ENCODE measurements at regions not wholly inside any gene's neighbourhood (a gene's known extent, or its start where the extent isn't known, plus 50 kb on each side); places are given as distances from the start of the nearest gene placed in this dataset.

DNA sequence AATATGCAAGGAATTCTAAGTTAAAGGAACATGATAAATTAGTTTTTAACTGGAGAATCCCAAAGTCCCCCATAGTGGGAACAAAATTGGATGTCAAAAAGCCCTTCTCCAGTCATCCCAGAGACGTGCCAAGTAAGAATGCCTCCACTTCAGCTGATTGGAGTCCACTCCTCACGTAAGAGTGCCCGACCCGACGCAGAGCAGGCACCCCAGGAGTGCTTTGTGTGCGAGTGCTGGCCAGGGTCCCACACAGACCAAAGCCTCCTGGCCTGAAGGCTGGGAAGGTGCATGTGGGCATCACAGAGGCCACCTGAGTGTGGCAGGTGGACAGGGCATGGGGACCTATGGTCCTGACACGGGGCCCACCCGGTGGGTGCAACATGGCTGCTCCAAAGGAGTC, 183.5 kb downstream of the GLI2 start:
- TF ChIP-seq, protein P1, sequence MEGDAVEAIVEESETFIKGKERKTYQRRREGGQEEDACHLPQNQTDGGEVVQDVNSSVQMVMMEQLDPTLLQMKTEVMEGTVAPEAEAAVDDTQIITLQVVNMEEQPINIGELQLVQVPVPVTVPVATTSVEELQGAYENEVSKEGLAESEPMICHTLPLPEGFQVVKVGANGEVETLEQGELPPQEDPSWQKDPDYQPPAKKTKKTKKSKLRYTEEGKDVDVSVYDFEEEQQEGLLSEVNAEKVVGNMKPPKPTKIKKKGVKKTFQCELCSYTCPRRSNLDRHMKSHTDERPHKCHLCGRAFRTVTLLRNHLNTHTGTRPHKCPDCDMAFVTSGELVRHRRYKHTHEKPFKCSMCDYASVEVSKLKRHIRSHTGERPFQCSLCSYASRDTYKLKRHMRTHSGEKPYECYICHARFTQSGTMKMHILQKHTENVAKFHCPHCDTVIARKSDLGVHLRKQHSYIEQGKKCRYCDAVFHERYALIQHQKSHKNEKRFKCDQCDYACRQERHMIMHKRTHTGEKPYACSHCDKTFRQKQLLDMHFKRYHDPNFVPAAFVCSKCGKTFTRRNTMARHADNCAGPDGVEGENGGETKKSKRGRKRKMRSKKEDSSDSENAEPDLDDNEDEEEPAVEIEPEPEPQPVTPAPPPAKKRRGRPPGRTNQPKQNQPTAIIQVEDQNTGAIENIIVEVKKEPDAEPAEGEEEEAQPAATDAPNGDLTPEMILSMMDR (IDR thresholded peaks at IDR 0.05): no peak
- no peak for TF ChIP-seq EP300 (IDR thresholded peaks at IDR 0.05; ENCODE audit: low read depth)
- no peak for TF ChIP-seq POLR2A (IDR thresholded peaks at IDR 0.05)
- TF ChIP-seq POLR2AphosphoS5 (IDR thresholded peaks at IDR 0.05): no peak
